ENCODE measurements at regions not wholly inside any gene's neighbourhood (a gene's known extent, or its start where the extent isn't known, plus 50 kb on each side); places are given as distances from the start of the nearest gene placed in this dataset.
"Not testable (repeated sequence)": the region's sequence is repeated elsewhere in the genome, so short reads cannot be mapped to it uniquely, and the experiment has no call there.

DNA sequence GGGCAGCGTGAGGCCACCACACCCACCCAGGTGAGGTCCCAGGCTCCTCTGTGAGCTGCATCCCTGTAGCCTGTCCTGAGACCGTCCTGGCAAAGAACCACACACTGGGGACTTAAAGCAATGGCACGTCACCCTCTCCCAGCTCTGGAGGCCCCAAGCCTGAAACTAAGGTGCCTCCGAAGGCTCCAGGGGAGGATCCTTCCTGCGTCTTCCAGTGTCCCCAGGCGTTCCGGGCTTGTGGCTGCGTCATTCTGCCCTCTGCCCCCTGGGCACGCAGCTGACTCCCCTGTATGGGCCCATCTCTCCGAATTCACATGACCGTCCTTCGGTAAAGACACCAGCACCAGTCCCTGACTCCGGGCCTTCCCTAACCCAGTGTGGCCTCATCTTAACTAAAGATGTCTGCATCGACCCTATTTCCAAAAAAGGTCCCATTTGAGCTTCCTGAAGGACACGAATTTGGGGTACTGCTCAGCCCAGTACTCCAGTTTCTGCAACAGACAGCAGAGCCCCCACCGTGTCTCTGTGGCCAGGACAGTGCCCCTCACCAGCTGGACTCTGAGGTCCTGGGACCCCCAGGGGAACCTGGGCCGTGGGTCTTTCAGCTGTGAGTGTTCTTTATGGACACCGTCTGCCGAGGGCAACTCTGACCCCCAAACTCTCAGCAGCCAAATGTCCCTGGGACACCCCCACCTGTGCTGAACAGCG, 75.2 kb upstream of the CTDP1 start:
- no peaks in the 10 kb centered on the region for H3K4me1 ChIP-seq
- intact Hi-C loops (cut with DNase I): no loop called here
- TF ChIP-seq, protein P1, sequence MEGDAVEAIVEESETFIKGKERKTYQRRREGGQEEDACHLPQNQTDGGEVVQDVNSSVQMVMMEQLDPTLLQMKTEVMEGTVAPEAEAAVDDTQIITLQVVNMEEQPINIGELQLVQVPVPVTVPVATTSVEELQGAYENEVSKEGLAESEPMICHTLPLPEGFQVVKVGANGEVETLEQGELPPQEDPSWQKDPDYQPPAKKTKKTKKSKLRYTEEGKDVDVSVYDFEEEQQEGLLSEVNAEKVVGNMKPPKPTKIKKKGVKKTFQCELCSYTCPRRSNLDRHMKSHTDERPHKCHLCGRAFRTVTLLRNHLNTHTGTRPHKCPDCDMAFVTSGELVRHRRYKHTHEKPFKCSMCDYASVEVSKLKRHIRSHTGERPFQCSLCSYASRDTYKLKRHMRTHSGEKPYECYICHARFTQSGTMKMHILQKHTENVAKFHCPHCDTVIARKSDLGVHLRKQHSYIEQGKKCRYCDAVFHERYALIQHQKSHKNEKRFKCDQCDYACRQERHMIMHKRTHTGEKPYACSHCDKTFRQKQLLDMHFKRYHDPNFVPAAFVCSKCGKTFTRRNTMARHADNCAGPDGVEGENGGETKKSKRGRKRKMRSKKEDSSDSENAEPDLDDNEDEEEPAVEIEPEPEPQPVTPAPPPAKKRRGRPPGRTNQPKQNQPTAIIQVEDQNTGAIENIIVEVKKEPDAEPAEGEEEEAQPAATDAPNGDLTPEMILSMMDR (IDR thresholded peaks at IDR 0.05): no peak
- no peak for TF ChIP-seq POLR2AphosphoS5 (IDR thresholded peaks at IDR 0.05; ENCODE audit: insufficient read depth in 1 of 2, low read depth in 1 of 2)
- no peak for TF ChIP-seq POLR2A (IDR thresholded peaks at IDR 0.05)
- no peak overlapping the region for H3K4me3 ChIP-seq
- DNase-seq (ENCODE audit: extremely low spot score in 2 of 2): no peak
- H3K27me3 ChIP-seq: no peaks in the 10 kb centered on the region
- H3K36me3 ChIP-seq: no peaks in the 10 kb centered on the region
- no peak overlapping the region for H3K27ac ChIP-seq
- no peaks in the 10 kb centered on the region for H3K9me3 ChIP-seq

DNA sequence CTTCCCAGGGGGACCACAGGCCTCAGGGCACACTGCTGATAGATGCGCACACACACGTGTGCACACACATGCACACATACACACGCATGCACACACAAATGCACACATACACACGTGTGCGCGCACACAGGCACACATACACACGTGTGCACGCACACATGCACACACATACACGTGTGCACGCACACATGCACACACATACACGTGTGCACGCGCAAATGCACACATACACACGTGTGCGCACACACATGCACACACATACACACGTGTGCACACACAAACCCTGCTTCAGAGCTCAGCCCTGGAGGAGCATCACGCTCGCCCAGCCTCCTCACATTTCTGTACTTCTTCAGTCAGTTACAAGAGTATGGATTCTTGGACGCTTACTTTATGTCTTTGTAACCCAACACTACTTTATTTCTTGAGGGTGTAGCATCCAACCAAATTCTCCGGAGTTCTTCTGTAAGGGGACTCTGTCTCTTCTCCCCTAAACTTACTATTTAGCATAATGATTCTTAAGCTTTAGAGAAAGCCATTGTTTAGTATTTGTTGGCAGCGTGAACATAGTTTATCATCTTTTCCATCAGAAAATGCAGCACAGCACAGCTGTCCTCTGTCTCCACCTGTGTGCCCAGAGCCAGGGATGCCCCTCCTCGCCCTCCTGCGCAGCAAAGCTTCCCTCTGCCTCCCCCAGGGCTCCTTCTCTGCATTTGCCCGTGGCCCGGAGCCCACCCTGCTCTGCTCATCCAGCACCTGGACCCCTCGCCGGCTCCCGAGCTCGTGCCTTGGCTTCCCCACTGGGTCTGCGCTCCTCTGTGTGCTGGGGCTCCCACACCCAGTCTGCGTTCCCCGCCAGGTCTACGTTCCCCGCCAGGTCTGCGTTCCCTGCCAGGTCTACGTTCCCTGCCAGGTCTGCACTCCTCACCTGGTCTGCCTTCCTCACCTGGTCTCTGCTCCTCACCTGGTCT, 74.4 kb upstream of the CTDP1 start:
- Histone ChIP-seq H3K27ac (no peak overlapping the region), H3K4me1 (no peaks in the 10 kb centered on the region), H3K9me3 (no peaks in the 10 kb centered on the region), H3K4me3 (no peak overlapping the region), H3K27me3 (no peaks in the 10 kb centered on the region), H3K36me3 (no peaks in the 10 kb centered on the region)
- intact Hi-C loops (cut with DNase I): no loop called here
- no peak for TF ChIP-seq POLR2A (IDR thresholded peaks at IDR 0.05)
- no peak for TF ChIP-seq POLR2AphosphoS5 (IDR thresholded peaks at IDR 0.05; ENCODE audit: insufficient read depth in 1 of 2, low read depth in 1 of 2)
- TF ChIP-seq, protein P1 (IDR thresholded peaks at IDR 0.05): no peak
- no peak for DNase-seq (ENCODE audit: extremely low spot score in 2 of 2)

DNA sequence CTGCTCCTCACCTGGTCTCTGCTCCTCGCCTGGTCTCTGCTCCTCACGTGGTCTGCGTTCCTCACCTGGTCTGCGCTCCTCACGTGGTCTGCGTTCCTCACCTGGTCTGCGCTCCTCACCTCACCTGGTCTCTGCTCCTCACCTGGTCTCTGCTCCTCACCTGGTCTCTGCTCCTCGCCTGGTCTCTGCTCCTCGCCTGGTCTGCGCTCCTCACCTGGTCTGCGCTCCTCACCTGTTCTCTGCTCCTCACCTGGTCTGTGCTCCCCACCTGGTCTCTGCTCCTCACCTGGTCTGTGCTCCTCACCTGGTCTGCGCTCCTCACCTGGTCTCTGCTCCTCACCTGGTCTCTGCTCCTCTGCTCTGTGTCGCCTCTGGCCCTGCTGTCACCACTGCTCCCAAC, 73.5 kb upstream of the CTDP1 start:
- H3K9me3 ChIP-seq; H3K4me1 ChIP-seq; H3K27me3 ChIP-seq; DNase-seq (ENCODE audit: extremely low spot score in 2 of 2); intact Hi-C loops (cut with DNase I); H3K27ac ChIP-seq; H3K4me3 ChIP-seq; H3K36me3 ChIP-seq: not testable (repeated sequence)

DNA sequence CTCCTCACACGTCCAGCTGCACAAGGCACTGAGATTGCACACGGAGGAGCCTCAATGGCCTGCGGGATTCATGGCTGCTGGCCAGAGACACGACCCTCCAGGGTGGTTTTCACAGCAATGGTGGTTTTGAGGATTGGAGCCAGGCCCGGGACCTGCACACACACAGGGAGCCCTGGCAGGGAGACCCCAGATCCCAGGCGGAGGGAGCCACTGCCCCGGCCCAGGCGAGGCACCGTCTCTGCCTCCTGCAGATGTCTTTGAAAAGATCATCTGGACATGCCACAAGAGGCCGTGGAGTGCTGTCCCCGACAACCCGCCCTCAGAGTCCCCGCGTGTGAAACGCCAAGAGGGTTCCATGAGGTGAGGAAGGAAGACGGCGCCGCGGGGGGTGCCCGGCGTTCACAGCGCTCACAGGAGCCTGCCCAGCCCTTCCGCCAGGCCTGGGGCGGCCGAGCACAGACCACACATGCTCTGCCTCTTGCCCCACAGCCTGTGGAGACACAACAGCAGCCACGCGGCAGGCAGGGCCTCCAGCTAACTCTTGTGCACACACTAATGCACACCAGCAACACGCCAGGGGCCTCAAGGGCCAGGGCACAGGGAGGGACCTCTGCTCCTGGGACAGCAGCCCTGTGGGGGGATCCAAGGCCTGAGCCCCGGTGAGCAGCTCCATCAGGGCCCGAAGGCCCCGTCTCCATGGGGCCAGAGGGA, 72.8 kb upstream of the CTDP1 start:
- DNase-seq (ENCODE audit: extremely low spot score in 2 of 2): no peak
- H3K36me3 ChIP-seq: no peaks in the 10 kb centered on the region
- no peak overlapping the region for H3K4me3 ChIP-seq
- no peak overlapping the region for H3K27ac ChIP-seq
- H3K9me3 ChIP-seq: no peaks in the 10 kb centered on the region
- H3K27me3 ChIP-seq: no peaks in the 10 kb centered on the region
- intact Hi-C loops (cut with DNase I): no loop called here
- H3K4me1 ChIP-seq: peaks cover 10% of the 10 kb centered on the region
- no peak for TF ChIP-seq POLR2AphosphoS5 (IDR thresholded peaks at IDR 0.05; ENCODE audit: insufficient read depth in 1 of 2, low read depth in 1 of 2)
- TF ChIP-seq, protein P1 (IDR thresholded peaks at IDR 0.05): no peak
- TF ChIP-seq POLR2A (IDR thresholded peaks at IDR 0.05): no peak

DNA sequence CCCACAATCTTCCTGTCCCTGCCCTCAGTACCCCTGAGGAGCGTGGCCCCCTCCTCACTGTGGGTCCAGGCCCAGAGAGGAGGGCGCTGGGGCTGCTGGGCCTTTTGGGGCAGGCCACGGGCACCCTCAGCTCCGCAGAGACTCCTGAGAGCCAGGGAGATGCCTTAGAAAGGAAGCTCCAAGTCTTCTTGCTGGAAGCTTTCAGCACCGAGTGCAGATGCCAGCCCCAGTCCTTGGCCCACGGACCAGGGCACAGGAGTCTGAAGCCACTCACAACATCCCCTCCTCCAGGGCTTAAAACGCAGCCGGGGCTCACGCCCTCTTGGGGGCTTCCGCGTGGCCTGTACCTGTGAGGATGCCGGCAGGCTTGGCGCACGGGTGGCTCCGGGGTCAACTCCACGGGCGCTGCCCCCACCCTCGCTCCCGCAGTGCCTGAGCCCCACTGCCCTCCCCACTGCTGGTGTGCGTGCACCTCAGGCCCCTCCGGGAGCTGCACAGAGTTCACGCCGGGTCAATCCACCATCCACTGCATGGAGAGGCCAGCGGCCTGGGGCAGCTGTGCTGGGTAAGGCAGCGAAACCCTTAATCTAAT, 72.1 kb upstream of the CTDP1 start:
- no peak for DNase-seq (ENCODE audit: extremely low spot score in 2 of 2)
- Histone ChIP-seq H3K27ac (no peak overlapping the region), H3K27me3 (no peaks in the 10 kb centered on the region), H3K4me1 (peaks cover 10% of the 10 kb centered on the region), H3K9me3 (no peaks in the 10 kb centered on the region), H3K4me3 (no peak overlapping the region), H3K36me3 (no peaks in the 10 kb centered on the region)
- TF ChIP-seq POLR2A (IDR thresholded peaks at IDR 0.05) (no peak), POLR2AphosphoS5 (IDR thresholded peaks at IDR 0.05; ENCODE audit: insufficient read depth in 1 of 2, low read depth in 1 of 2) (no peak)
- TF ChIP-seq, protein P1 (IDR thresholded peaks at IDR 0.05): no peak
- intact Hi-C loops (cut with DNase I): no loop called here

All from vagina (tissue), 2 donors.